ENCODE measurements at regions not wholly inside any gene's neighbourhood (a gene's known extent, or its start where the extent isn't known, plus 50 kb on each side); places are given as distances from the start of the nearest gene placed in this dataset.

GRCh38 chr6:165991341-165991740 lies 176.3 kb downstream of the TBXT start:
- TF ChIP-seq CTCF (IDR thresholded peaks at IDR 0.05; ENCODE audit: extremely low read depth in 1 of 2, insufficient read depth in 1 of 2, low read depth in 1 of 2, low read length in 2 of 2) (no peak), EZH2 (IDR thresholded peaks at IDR 0.05; ENCODE audit: borderline replicate concordance, low read depth, low read length, severe bottlenecking) (no peak), POLR2A (IDR thresholded peaks at IDR 0.05; ENCODE audit: low read depth, low read length) (no peak), MAX (IDR thresholded peaks at IDR 0.05; ENCODE audit: insufficient read depth, insufficient read length) (no peak), JUN (IDR thresholded peaks at IDR 0.05; ENCODE audit: borderline replicate concordance, insufficient read depth, insufficient read length, low read depth) (no peak)

Measured in endothelial cell of umbilical vein (primary cell).